ENCODE measurements at regions not wholly inside any gene's neighbourhood (a gene's known extent, or its start where the extent isn't known, plus 50 kb on each side); places are given as distances from the start of the nearest gene placed in this dataset.

DNA sequence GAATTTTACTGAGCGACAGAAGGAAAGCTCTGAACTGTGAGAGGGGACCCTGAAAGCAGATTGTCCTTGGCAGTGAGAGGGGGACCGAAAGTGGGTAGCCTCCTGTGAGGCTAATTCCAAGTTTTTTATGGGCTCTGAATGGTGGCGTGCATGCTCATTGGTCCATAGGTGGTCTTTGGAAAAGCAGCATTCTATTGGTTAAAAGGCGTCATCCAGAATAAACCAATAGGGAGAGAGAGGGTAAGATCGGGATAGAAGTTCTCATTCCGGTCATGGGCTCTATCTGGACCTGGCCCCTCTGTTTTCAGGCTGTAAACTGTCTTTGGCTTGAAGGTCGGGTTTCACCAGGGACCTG lies 539.8 kb upstream of the PCDH9 start:
- H3K27ac ChIP-seq (ENCODE audit: control insufficient read depth, insufficient read depth, low read length): no peak overlapping the region
- H3K9ac ChIP-seq (ENCODE audit: control insufficient read depth, extremely low read depth, insufficient read depth, low read length): no peak overlapping the region
- no peaks in the 10 kb centered on the region for H3K27me3 ChIP-seq (ENCODE audit: control insufficient read depth, extremely low read depth, insufficient read depth, low read length)
- H3K4me1 ChIP-seq (ENCODE audit: control insufficient read depth, extremely low read depth, insufficient read depth, low read length): no peaks in the 10 kb centered on the region
- peaks cover 3% of the 10 kb centered on the region for H3K9me3 ChIP-seq (ENCODE audit: control insufficient read depth, low read depth, low read length)
- H2AFZ ChIP-seq (ENCODE audit: control insufficient read depth, low read length): no peak overlapping the region
- H3K79me2 ChIP-seq (ENCODE audit: control insufficient read depth, insufficient read depth, low read length): no peaks in the 10 kb centered on the region
- H3K36me3 ChIP-seq (ENCODE audit: control insufficient read depth in 2 of 2, extremely low read depth in 1 of 2, insufficient read depth in 2 of 2, low read length in 2 of 2): no peaks in the 10 kb centered on the region
- no peak overlapping the region for H3K4me2 ChIP-seq (ENCODE audit: control insufficient read depth, extremely low read depth, insufficient read depth, low read depth, low read length)
- H3K4me3 ChIP-seq (ENCODE audit: control insufficient read depth in 2 of 3, extremely low read depth in 1 of 3, insufficient read depth in 2 of 3, low read depth in 1 of 3, low read length in 3 of 3): no peak overlapping the region
- no peaks in the 10 kb centered on the region for H3K9me1 ChIP-seq (ENCODE audit: control insufficient read depth, extremely low read depth, insufficient read depth, low read length)
- DNase-seq (ENCODE audit: low read depth, low spot score): no peak
- no peaks in the 10 kb centered on the region for H4K20me1 ChIP-seq (ENCODE audit: control insufficient read depth, extremely low read depth, insufficient read depth, low read length)
- dilution Hi-C loops (cut with MboI; ENCODE audit: extremely low pct_ligation_motif_present, low sequenced_read_pairs): no loop called here
- FAIRE-seq: no peak
- TF ChIP-seq, protein P1, sequence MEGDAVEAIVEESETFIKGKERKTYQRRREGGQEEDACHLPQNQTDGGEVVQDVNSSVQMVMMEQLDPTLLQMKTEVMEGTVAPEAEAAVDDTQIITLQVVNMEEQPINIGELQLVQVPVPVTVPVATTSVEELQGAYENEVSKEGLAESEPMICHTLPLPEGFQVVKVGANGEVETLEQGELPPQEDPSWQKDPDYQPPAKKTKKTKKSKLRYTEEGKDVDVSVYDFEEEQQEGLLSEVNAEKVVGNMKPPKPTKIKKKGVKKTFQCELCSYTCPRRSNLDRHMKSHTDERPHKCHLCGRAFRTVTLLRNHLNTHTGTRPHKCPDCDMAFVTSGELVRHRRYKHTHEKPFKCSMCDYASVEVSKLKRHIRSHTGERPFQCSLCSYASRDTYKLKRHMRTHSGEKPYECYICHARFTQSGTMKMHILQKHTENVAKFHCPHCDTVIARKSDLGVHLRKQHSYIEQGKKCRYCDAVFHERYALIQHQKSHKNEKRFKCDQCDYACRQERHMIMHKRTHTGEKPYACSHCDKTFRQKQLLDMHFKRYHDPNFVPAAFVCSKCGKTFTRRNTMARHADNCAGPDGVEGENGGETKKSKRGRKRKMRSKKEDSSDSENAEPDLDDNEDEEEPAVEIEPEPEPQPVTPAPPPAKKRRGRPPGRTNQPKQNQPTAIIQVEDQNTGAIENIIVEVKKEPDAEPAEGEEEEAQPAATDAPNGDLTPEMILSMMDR (optimal IDR thresholded peaks at IDR 0.05 in 1 of 3, IDR thresholded peaks at IDR 0.05 in 1 of 3, conservative IDR thresholded peaks at IDR 0.05 in 1 of 3; ENCODE audit: extremely low read depth in 1 of 3, insufficient read depth in 2 of 3, low read length in 3 of 3): no peak
- no peak for TF ChIP-seq EZH2 (IDR thresholded peaks at IDR 0.05; ENCODE audit: low read length)

DNA sequence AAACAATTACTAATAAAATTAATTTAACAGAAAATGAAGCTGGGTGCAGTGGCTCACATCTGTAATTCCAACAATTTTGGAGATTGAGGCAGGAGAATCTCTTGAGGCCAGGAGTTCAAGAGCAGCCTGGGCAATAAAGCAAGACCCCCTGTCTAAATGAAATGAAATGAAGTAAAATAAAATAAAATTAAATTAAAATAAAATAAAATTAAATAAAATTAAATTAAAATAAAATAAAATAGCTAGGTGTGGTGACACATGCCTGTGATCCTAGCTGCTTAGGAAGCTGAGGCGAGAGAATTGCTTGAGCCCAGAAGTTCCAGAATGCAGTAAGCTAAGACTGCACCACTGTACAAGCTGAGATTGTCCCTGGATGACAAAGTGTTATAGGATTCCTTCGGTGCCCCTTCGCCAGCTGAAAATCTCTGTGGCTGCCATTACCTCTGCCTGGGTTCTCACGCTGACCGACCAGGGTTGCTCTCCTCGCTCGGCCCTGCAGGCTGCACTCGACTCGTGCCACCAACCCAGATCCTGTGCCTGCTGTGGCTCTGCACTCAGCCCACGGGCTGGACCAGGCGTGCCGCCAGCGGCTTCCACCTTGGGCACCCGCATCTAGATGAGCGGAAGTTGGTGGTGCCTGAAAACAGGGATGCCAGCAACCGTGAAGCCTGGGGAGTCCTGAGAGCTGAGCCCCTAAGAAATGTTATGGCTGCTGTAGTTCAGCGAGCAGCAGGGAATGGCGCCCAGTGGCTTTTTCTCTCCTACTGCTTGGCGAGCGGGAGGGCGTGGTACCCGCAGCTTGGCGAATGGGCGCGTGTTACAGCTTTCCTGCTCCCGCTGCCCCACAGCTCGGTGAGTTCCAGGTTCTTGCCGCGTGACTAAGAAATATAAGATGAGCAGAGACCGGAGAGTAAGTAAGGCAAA lies 539.2 kb upstream of the PCDH9 start:
- no peak overlapping the region for H3K9ac ChIP-seq (ENCODE audit: control insufficient read depth, extremely low read depth, insufficient read depth, low read length)
- no peak overlapping the region for H2AFZ ChIP-seq (ENCODE audit: control insufficient read depth, low read length)
- H3K4me3 ChIP-seq (ENCODE audit: control insufficient read depth in 2 of 3, extremely low read depth in 1 of 3, insufficient read depth in 2 of 3, low read depth in 1 of 3, low read length in 3 of 3): no peak overlapping the region
- no peaks in the 10 kb centered on the region for H4K20me1 ChIP-seq (ENCODE audit: control insufficient read depth, extremely low read depth, insufficient read depth, low read length)
- no peak for TF ChIP-seq EZH2 (IDR thresholded peaks at IDR 0.05; ENCODE audit: low read length)
- TF ChIP-seq, protein P1 (optimal IDR thresholded peaks at IDR 0.05 in 1 of 3, IDR thresholded peaks at IDR 0.05 in 1 of 3, conservative IDR thresholded peaks at IDR 0.05 in 1 of 3; ENCODE audit: extremely low read depth in 1 of 3, insufficient read depth in 2 of 3, low read length in 3 of 3): no peak
- no peaks in the 10 kb centered on the region for H3K4me1 ChIP-seq (ENCODE audit: control insufficient read depth, extremely low read depth, insufficient read depth, low read length)
- DNase-seq (ENCODE audit: low read depth, low spot score) (no peak), FAIRE-seq (no peak)
- peaks cover 3% of the 10 kb centered on the region for H3K9me3 ChIP-seq (ENCODE audit: control insufficient read depth, low read depth, low read length)
- no peaks in the 10 kb centered on the region for H3K36me3 ChIP-seq (ENCODE audit: control insufficient read depth in 2 of 2, extremely low read depth in 1 of 2, insufficient read depth in 2 of 2, low read length in 2 of 2)
- no peaks in the 10 kb centered on the region for H3K79me2 ChIP-seq (ENCODE audit: control insufficient read depth, insufficient read depth, low read length)
- no peaks in the 10 kb centered on the region for H3K27me3 ChIP-seq (ENCODE audit: control insufficient read depth, extremely low read depth, insufficient read depth, low read length)
- no peak overlapping the region for H3K27ac ChIP-seq (ENCODE audit: control insufficient read depth, insufficient read depth, low read length)
- H3K9me1 ChIP-seq (ENCODE audit: control insufficient read depth, extremely low read depth, insufficient read depth, low read length): no peaks in the 10 kb centered on the region
- no peak overlapping the region for H3K4me2 ChIP-seq (ENCODE audit: control insufficient read depth, extremely low read depth, insufficient read depth, low read depth, low read length)
- dilution Hi-C loops (cut with MboI; ENCODE audit: extremely low pct_ligation_motif_present, low sequenced_read_pairs): no loop called here

Measured in keratinocyte (primary cell).